GM18520 (cell line): ENCODE measurements at regions not wholly inside any gene's neighbourhood (a gene's known extent, or its start where the extent isn't known, plus 50 kb on each side); places are given as distances from the start of the nearest gene placed in this dataset.

Experiments used
- ATAC-seq: cut with Tn5 transposase; IDR thresholded peaks from one replicate; pipeline ENCODE4 v1.9.1; 2021; ENCODE audit not compliant: unreplicated experiment

- ATAC-seq, result no peak
Measured at GRCh38 chr17:72338304-72338703, 217.5 kb downstream of the SOX9 start.

- ATAC-seq, result no peak
Measured at GRCh38 chr17:72338847-72339790, 218.3 kb downstream of the SOX9 start.

GRCh38 chr17:72340836-72341235 lies 220.0 kb downstream of the SOX9 start:
- no peak for ATAC-seq

- no peak for ATAC-seq
Measured at GRCh38 chr17:72342061-72342460, 221.2 kb downstream of the SOX9 start.

GRCh38 chr17:72342627-72343527 lies 222.1 kb downstream of the SOX9 start:
- ATAC-seq, result no peak

- no peak for ATAC-seq
Measured at GRCh38 chr17:72343911-72344310, 223.1 kb downstream of the SOX9 start.

GRCh38 chr17:72344613-72345012 lies 223.8 kb downstream of the SOX9 start:
- ATAC-seq, result no peak

GRCh38 chr17:72345088-72345487 lies 224.3 kb downstream of the SOX9 start:
- ATAC-seq, result no peak

- no peak for ATAC-seq
Measured at GRCh38 chr17:72345536-72345935, 224.7 kb downstream of the SOX9 start.

- no peak for ATAC-seq
Measured at GRCh38 chr17:72346306-72346705, 225.5 kb downstream of the SOX9 start.

- ATAC-seq, result no peak
Measured at GRCh38 chr17:72349011-72349410, 228.2 kb downstream of the SOX9 start.

GRCh38 chr17:72349491-72349995 lies 228.7 kb downstream of the SOX9 start:
- ATAC-seq, result no peak

GRCh38 chr17:72350073-72350472 lies 229.3 kb downstream of the SOX9 start:
- no peak for ATAC-seq

- ATAC-seq, result no peak
Measured at GRCh38 chr17:72351365-72351764, 230.5 kb downstream of the SOX9 start.

GRCh38 chr17:72351884-72352346 lies 231.1 kb downstream of the SOX9 start:
- no peak for ATAC-seq

- no peak for ATAC-seq
Measured at GRCh38 chr17:72353502-72353901, 232.7 kb downstream of the SOX9 start.

GRCh38 chr17:72354071-72354470 lies 233.3 kb downstream of the SOX9 start:
- no peak for ATAC-seq

- ATAC-seq, result no peak
Measured at GRCh38 chr17:72357764-72358365, 237.0 kb downstream of the SOX9 start.

- no peak for ATAC-seq
Measured at GRCh38 chr17:72358465-72358864, 237.6 kb downstream of the SOX9 start.

GRCh38 chr17:72359274-72359673 lies 238.5 kb downstream of the SOX9 start:
- no peak for ATAC-seq

- no peak for ATAC-seq
Measured at GRCh38 chr17:72359811-72360210, 239.0 kb downstream of the SOX9 start.
